ENCODE measurements at regions not wholly inside any gene's neighbourhood (a gene's known extent, or its start where the extent isn't known, plus 50 kb on each side); places are given as distances from the start of the nearest gene placed in this dataset.
A peak's percentile ranks its signal among the peaks of the same experiment; 100 is the strongest.

- Histone ChIP-seq H3K9me2 (no peaks in the 10 kb centered on the region), H2AFZ (ENCODE audit: low read depth) (no peak overlapping the region), H3F3A (replicated peaks; ENCODE audit: insufficient read depth) (no peaks in the 10 kb centered on the region), H3K4me2 (peak overlapping the region; percentile 46; the same call in 1 of the 2 replicates), H3K27me3 (ENCODE audit: insufficient read depth) (peaks cover 36% of the 10 kb centered on the region), H3K27ac (ENCODE audit: low read depth in 2 of 2, low read length in 1 of 2) (no peak overlapping the region), H3K79me2 (ENCODE audit: insufficient read depth) (no peaks in the 10 kb centered on the region), H3K4me3 (ENCODE audit: low read depth in 2 of 2, low read length in 1 of 2) (peak overlapping the region in 1 of 2 experiments; percentile 37; a peak in 1 of 4 replicates), H3K4me1 (ENCODE audit: control insufficient read depth in 1 of 2, insufficient read depth in 2 of 2, low read depth in 1 of 2, low read length in 1 of 2) (no peaks in the 10 kb centered on the region; a peak in 1 of 4 replicates), H3K9me3 (no peaks in the 10 kb centered on the region), H3K9ac (no peak overlapping the region), H3K36me3 (replicated peaks in 1 of 2; ENCODE audit: control insufficient read depth in 1 of 2, insufficient read depth in 2 of 2, low read length in 1 of 2) (no peaks in the 10 kb centered on the region), H4K20me1 (ENCODE audit: insufficient read depth) (no peaks in the 10 kb centered on the region)
- ChIA-PET POLR2A (interaction anchor here (1.0 to 1.2 kb wide), 2 partner anchors 146 to 203 kb away, joined by 3 read pairs; partner anchors contain the start of gene P2RX2), CTCF (interaction anchor here (0.6 to 8.2 kb wide), 124 partner anchors 9 to 346 kb away, joined by 3 to 149 read pairs (median 5); partner anchors contain the start of genes LRCOL1 and P2RX2)
- TF ChIP-seq RAD21 (IDR thresholded peaks at IDR 0.05; ENCODE audit: low read length) = peak; percentile 92
- TF ChIP-seq MXI1 (IDR thresholded peaks at IDR 0.05; ENCODE audit: low read depth, low read length) = no peak
- TF ChIP-seq CTCF (IDR thresholded peaks at IDR 0.05) = peak; percentile 91
- TF ChIP-seq SMC3 (IDR thresholded peaks at IDR 0.05; ENCODE audit: low read depth, low read length) = peak; percentile 69
- TF ChIP-seq ELF1 (IDR thresholded peaks at IDR 0.05) = 0 out of 2 replicates have a peak, but pooled peaks have one; percentile 36
- DNase-seq = peak; percentile 96
- 5% methylated on average over 5 of the region's 30 CpGs for WGBS (ENCODE audit: low lambda C conversion rate)
Observed at GRCh38 chr12:132414634-132415326, 75.2 kb upstream of the FBRSL1 start.

- 19% methylated on average over 8 of the region's 36 CpGs for WGBS (ENCODE audit: low lambda C conversion rate)
- no peaks in the 10 kb centered on the region for H3K9me2 ChIP-seq
- POLR2A ChIA-PET = interaction anchor here (0.8 to 1.0 kb wide), 2 partner anchors 204 to 260 kb away, joined by 3 to 4 read pairs; partner anchors contain the start of gene P2RX2
- no peak for TF ChIP-seq RXRA (IDR thresholded peaks at IDR 0.05; ENCODE audit: borderline replicate concordance, low read depth)
- no peak for TF ChIP-seq CHD2 (IDR thresholded peaks at IDR 0.05; ENCODE audit: low read length, partially characterized antibody)
- TF ChIP-seq FOXM1 (IDR thresholded peaks at IDR 0.05; ENCODE audit: low read depth) = no peak
- TF ChIP-seq ELF1 (IDR thresholded peaks at IDR 0.05) = no peak
- no peak for TF ChIP-seq ZBTB33 (IDR thresholded peaks at IDR 0.05; ENCODE audit: borderline replicate concordance, low read depth)
- TF ChIP-seq MXI1 (IDR thresholded peaks at IDR 0.05; ENCODE audit: low read depth, low read length) = no peak
- TF ChIP-seq YY1 (IDR thresholded peaks at IDR 0.05; ENCODE audit: low read depth) = no peak
- no peak for TF ChIP-seq GATA2 (CRISPR knock-in tag; IDR thresholded peaks at IDR 0.05)
- TF ChIP-seq NFIC (IDR thresholded peaks at IDR 0.05; ENCODE audit: borderline replicate concordance) = no peak
- no peak for TF ChIP-seq USF2 (IDR thresholded peaks at IDR 0.05; ENCODE audit: borderline replicate concordance, low read depth, low read length)
- TF ChIP-seq RAD21 (IDR thresholded peaks at IDR 0.05; ENCODE audit: low read length) = peak; percentile 71
- no peak for TF ChIP-seq NRF1 (IDR thresholded peaks at IDR 0.05; ENCODE audit: low read depth, low read length)
- TF ChIP-seq SIN3A (IDR thresholded peaks at IDR 0.05; ENCODE audit: borderline replicate concordance, low read depth, low read length) = no peak
- no peak for TF ChIP-seq POLR2AphosphoS5 (IDR thresholded peaks at IDR 0.05; ENCODE audit: low read depth, low read length)
- no peak for TF ChIP-seq FOSL2 (IDR thresholded peaks at IDR 0.05; ENCODE audit: borderline replicate concordance, low read depth)
- no peak for TF ChIP-seq TAF1 (IDR thresholded peaks at IDR 0.05; ENCODE audit: borderline replicate concordance, low read depth, low read length)
- no peak for TF ChIP-seq TCF12 (IDR thresholded peaks at IDR 0.05)
- no peak for TF ChIP-seq TEAD4 (IDR thresholded peaks at IDR 0.05; ENCODE audit: borderline replicate concordance, insufficient read depth)
- TF ChIP-seq MEF2A (IDR thresholded peaks at IDR 0.05; ENCODE audit: borderline replicate concordance, low read depth) = no peak
Observed at GRCh38 chr12:132413931-132414588, 75.9 kb upstream of the FBRSL1 start.

More at GRCh38 chr12:132413931-132414588, 75.9 kb upstream of the FBRSL1 start:
- Histone ChIP-seq H3K9ac (no peak overlapping the region), H3K4me2 (no peak overlapping the region), H3K79me2 (ENCODE audit: insufficient read depth) (no peaks in the 10 kb centered on the region), H3K4me3 (ENCODE audit: low read depth in 2 of 2, low read length in 1 of 2) (no peak overlapping the region; a peak in 1 of 4 replicates), H3K9me3 (no peaks in the 10 kb centered on the region), H3K27me3 (ENCODE audit: insufficient read depth) (peaks cover 29% of the 10 kb centered on the region), H3K27ac (ENCODE audit: low read depth in 2 of 2, low read length in 1 of 2) (no peak overlapping the region), H3F3A (replicated peaks; ENCODE audit: insufficient read depth) (no peaks in the 10 kb centered on the region), H2AFZ (ENCODE audit: low read depth) (no peak overlapping the region), H3K36me3 (replicated peaks in 1 of 2; ENCODE audit: control insufficient read depth in 1 of 2, insufficient read depth in 2 of 2, low read length in 1 of 2) (no peaks in the 10 kb centered on the region), H4K20me1 (ENCODE audit: insufficient read depth) (no peaks in the 10 kb centered on the region), H3K4me1 (ENCODE audit: control insufficient read depth in 1 of 2, insufficient read depth in 2 of 2, low read depth in 1 of 2, low read length in 1 of 2) (no peaks in the 10 kb centered on the region; a peak in 1 of 4 replicates)
- DNase-seq = peak; percentile 81
- CTCF ChIA-PET = interaction anchor here (0.6 to 8.2 kb wide), 105 partner anchors 9 to 345 kb away, joined by 3 to 149 read pairs (median 5); partner anchors contain the start of genes LRCOL1 and P2RX2
